SH-SY5Y (cell line): ENCODE measurements at regions not wholly inside any gene's neighbourhood (a gene's known extent, or its start where the extent isn't known, plus 50 kb on each side); places are given as distances from the start of the nearest gene placed in this dataset.

ENCODE experiments used
- GATA2 ChIP-seq: IDR thresholded peaks from 2 replicates; pipeline ENCODE4 v1.6.1; 2011; ENCODE audit warnings: mild to moderate bottlenecking, low read depth, low read length
- GATA3 ChIP-seq: IDR thresholded peaks from 2 replicates; pipeline ENCODE4 v1.6.1; 2011; ENCODE audit warnings: low read depth, mild to moderate bottlenecking, low read length, moderate library complexity

DNA sequence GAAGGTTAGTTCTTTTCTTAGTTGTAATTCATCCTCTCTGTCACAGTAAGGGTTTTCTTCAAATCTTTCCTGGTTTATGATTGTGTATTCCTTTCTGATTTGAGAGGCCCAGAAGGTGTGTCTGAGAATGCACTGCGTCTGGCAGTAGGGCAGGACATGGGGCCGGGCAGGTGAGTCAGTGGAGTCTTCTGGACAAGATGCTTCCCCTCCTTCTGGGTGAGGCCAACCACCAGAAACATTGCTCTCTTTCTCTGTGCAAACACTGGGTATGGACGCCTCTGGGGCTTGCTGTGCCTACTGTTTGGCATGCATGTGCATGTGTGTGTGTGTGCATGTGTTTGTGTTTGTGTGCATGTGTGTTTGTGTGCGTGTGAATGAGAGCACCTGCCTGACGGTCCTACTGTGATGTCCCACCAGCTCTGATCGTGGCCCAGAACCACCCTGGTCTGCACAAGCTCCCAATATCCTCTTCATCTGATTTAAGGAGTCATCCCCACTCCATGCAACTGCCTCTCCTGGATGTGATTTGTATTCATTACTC, 93.2 kb upstream of the DLX2 start:
- TF ChIP-seq GATA2 (no peak), GATA3 (no peak)
